GM18909 (cell line): ENCODE measurements at regions not wholly inside any gene's neighbourhood (a gene's known extent, or its start where the extent isn't known, plus 50 kb on each side); places are given as distances from the start of the nearest gene placed in this dataset.
"Not testable (repeated sequence)": the region's sequence is repeated elsewhere in the genome, so short reads cannot be mapped to it uniquely, and the experiment has no call there.

Experiments used
- ATAC-seq: cut with Tn5 transposase; IDR thresholded peaks from one replicate; pipeline ENCODE4 v1.9.1; 2021; ENCODE audit warnings: mild to moderate bottlenecking; ENCODE audit not compliant: unreplicated experiment, poor library complexity

DNA sequence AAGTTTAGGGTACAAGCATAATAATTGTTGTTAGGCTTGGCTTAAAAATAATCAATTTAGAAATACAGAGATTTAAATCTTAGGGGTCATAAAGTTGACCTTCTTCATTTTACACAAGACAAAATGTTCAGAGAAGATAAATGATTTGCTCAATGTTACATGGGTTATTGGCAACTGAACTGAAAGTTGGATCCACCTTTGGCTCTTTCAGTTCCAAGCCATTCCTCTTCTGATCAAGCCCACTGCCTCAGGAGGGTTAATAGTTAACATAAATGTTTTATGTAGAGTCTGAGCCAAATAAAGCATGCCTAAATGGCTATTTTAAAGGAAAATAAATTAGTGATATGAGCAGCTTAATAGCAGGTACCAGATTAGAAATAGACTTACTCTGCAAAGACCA, 79.1 kb upstream of the RHOBTB1 start:
- ATAC-seq = no peak

DNA sequence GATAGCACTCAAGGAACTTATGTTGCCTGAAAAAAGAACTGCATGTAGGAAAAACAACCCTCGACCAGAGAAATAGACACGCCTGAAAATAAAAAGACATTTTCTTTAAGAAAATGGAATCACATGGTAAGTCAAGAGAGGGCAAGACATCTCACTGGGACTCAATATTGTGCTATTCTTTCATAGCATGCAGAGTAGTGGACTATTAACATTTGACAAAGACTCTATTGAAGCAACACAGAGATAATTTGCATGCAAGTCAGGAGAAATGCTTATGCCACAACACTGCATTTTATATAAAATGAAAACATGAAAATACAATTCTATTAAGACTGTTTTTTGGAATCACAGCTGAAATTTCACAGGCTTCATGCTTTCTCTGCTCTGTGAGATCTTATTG, 77.9 kb upstream of the RHOBTB1 start:
- no peak for ATAC-seq

DNA sequence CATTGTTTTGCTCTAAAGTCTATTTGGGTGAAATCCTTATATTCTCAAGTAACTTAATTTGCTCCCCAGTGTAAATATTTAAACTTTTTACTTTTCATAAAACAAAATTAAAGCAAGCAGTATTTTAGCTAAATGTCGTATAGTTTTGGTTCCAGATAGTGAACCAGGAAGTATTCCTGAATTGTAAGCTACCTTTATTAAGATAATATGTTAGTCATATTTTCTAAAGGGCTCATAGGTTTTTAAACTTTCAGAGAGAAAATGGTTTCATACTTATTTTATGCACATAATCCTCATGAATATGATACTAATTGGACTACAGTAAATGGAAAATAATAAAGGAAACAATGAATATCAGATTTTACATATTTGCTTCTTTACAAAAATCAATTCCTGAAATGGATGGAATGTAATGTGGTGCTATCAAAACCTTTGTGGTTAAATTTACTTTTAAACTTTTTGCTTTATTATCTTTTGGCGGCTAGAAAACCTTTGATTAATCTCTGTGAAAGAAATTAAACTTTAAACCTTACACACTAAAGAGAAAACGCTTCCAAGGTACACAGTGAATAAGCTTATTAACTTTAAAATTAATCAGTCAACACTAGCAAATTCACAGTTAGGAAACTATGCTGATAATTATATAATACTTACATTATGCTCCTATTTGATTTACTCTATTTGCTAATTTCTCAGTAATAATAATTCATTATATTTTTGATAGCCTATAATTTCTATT, 76.6 kb upstream of the RHOBTB1 start:
- no peak for ATAC-seq

DNA sequence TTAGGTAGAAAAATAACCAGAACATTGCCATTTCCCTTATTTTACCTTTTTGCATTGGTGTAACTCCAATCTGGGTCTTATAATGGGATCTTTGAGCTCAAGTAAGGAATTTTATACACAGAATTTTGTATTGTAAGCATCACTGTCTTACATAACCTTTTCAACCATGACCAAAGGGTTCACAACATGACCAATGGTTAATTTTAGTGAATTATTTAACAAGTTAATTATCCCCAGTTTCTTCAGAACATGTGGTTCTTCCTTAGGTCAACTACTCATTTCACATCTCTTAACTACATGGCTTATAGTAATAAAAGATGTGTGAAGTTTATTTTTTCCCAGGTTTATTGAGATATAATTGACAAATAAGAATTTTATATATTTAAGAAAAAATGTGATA, 74.2 kb upstream of the RHOBTB1 start:
- ATAC-seq = no peak

DNA sequence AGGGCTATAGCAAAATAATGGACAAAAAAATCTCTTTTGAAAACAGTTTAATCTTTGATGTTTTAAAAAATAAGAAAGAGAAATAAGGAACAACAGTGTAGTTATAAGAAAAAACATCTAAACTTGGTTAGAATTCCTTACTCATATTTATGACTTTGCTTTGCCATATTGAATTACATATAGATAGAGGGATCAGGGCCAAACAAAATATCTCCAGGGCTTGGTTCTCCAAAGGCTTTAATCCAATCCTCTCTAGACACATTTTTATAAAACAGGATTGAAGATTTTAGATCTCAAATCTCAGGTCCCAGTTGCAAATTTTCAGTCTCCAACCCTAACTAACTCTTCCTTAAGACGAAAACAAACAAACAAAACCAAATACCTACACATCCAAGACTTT, 72.6 kb upstream of the RHOBTB1 start:
- no peak for ATAC-seq

DNA sequence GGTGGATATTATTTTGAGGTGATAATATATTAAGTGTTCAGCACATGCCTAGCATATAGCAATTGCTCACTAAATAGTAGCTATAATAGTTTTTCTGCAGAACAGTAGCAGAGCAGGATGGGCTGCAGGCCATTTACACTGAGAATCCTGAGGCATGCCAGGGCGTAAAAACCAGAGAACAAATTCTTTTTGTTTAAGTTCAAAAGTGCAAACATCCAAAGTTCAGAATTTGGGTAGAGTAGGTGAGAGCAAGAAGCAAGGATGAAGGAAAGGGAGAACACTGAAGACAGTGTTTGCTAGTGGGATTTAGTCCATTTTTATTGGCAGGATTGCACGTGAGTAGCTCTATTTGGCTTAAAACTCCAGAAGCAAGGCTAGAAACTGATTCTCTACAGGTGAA, 72.0 kb upstream of the RHOBTB1 start:
- ATAC-seq = no peak

DNA sequence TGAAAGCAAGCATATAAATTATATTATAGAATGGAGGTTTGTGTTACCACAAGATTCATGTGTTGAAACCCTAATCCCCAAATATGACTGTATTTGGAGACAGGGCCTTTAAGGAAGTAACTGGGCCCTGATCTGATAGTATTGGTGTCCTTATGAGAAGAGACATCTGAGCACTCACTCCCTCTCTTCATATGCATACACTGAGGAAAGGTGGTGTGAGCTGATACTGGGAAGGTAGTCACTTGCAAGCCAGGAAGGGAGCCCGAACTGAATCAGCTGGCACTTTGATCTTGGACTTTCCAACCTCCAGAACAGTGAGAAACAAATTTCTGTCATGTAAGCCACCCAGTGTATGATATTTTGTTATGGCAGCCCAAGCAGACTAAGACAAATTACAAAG, 66.9 kb upstream of the RHOBTB1 start:
- ATAC-seq = no peak

DNA sequence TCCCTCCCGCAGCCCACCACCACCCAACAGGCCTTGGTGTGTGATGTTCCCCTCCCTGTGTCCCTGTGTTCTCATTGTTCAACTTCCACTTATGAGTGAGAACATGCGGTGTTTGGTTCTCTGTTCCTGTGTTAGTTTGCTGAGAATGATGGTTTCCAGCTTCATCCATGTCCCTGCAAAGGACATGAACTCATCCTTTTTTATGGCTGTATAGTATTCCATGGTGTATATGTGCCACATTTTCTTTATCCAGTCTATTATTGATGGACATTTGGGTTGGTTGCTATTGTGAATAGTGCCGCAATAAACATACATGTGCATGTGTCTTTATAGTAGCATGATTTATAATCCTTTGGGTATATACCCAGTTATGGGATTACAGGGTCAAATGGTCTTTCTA, 59.1 kb upstream of the RHOBTB1 start:
- ATAC-seq = not testable (repeated sequence)

DNA sequence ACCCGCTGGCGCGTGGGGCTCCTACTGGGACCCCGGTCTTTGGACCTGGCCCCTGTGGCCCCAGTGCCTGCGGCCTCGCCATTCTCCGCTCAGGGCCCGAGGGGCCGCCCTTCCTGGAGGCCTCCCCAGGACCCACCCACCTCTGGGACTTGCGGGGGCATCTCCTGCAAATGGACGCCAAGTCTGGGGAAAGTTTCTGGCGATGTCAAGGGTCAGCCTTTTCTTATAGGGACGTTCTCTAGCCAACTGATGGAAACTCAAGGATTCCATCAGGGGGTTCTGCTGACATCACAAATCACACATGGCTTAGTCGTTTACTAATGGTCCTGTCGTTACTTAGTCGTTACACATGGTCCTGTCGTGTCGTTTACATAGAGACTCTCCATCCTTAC, 57.7 kb upstream of the RHOBTB1 start:
- no peak for ATAC-seq

DNA sequence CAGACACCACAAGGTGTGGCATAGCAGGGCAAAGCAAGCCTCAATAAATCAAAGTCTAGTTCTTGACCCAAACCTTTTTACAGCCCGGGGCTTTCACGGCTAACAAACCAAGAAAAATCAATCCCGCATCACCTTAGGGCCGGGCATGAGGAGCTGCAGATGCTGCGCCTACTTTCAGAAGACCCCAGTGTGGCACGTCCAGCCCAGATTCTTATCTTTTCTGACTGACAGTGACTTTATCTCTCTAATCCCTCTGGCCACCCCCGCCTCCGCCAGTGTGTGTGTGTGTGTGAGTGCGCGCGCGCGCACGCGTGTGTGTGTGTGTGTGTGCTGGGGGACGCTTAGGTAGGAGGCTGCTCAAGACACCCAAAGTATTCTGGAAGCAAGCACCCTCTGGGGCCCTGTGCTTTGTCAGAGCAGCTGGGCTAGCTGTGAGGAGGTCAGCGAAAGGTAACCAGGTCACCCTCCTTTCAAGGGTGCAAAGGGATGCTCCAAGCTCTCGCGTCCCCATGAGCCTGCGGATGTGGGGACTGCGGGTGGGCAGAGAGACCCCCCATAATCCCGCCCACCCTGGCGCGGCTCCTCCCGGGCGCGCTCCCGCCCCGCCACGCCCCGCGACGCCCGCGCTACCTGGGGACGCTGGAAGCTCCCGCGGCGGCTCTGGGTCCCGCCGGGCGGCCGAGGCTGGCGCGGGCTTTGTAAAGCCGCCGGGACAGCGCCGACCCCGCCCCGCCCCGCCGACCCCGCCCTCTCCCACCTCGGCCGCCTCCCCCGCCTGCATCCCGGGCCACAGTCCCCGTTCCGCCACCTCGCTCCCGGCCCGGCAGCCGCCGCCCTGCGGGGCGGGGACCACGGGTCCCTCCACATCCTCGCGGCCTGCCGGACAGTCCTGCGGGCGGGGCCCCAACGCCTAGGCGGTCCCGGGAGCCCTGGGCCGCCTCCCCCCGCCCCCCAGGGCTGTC, 57.1 kb upstream of the RHOBTB1 start:
- no peak for ATAC-seq

DNA sequence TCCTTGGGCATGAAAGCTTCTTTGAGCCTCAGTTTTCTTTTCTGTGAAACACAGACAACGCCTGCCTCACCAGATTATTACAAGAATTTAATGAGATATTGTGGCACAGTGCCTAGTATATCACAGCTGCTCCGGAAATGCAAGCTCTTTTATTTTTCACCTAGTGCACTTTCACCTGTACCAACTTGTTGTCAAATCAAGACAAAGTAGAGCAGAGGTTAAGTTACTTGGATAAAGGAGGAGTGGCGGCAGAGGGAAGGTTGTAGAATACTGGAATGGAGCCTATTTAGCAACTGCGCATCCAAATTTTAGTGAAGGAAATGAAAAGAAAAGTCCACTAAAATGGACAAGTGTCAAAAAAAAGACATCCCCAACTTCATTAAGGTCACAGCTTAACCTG, 54.9 kb upstream of the RHOBTB1 start:
- ATAC-seq = no peak

DNA sequence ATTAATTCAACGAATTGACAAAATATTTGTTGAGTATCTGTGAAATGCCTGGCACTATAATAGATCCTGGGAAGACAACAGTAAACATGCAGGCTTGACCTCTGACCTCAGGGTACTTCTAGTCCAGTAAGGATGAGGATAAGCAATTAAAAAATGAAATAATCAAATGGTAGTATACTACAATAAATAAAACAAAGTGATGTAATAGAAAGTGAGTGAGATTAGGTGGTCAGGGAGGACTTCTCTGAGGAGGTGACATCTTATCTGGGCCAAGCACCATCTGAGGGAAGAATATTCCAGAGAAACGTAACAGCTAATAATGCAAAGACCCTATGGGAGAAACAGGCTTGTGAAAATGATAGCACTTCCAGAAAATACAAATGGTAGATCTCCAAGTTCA, 50.1 kb upstream of the RHOBTB1 start:
- no peak for ATAC-seq
